ENCODE measurements at regions not wholly inside any gene's neighbourhood (a gene's known extent, or its start where the extent isn't known, plus 50 kb on each side); places are given as distances from the start of the nearest gene placed in this dataset.

- no peak for TF ChIP-seq CTCF (IDR thresholded peaks at IDR 0.05)
- Mint-ChIP-seq H3K9me3 (ENCODE audit: low read depth) (no peaks in the 10 kb centered on the region), H3K27ac (ENCODE audit: unreplicated experiment) (no peak overlapping the region), H3K27me3 (ENCODE audit: low read depth) (no peaks in the 10 kb centered on the region), H3K4me3 (ENCODE audit: unreplicated experiment) (no peak overlapping the region), H3K36me3 (ENCODE audit: low read depth) (no peaks in the 10 kb centered on the region), H3K4me1 (ENCODE audit: low read depth) (no peaks in the 10 kb centered on the region)
- no peak for DNase-seq (ENCODE audit: low spot score)
These were observed 386.2 kb upstream of the IZUMO3 start for GRCh38 chr9:24931894-24932293.

- Mint-ChIP-seq H3K9me3 (ENCODE audit: low read depth) (peaks cover 13% of the 10 kb centered on the region), H3K4me1 (ENCODE audit: low read depth) (no peaks in the 10 kb centered on the region), H3K36me3 (ENCODE audit: low read depth) (no peaks in the 10 kb centered on the region), H3K4me3 (ENCODE audit: unreplicated experiment) (no peak overlapping the region), H3K27ac (ENCODE audit: unreplicated experiment) (no peak overlapping the region), H3K27me3 (ENCODE audit: low read depth) (no peaks in the 10 kb centered on the region)
- DNase-seq (ENCODE audit: low spot score) = no peak
- TF ChIP-seq CTCF (IDR thresholded peaks at IDR 0.05) = no peak
These were observed 367.1 kb upstream of the IZUMO3 start for GRCh38 chr9:24912767-24913166.

- H3K36me3 Mint-ChIP-seq (ENCODE audit: low read depth) = no peaks in the 10 kb centered on the region
- H3K4me3 Mint-ChIP-seq (ENCODE audit: unreplicated experiment) = no peak overlapping the region
These were observed 355.6 kb upstream of the IZUMO3 start for GRCh38 chr9:24901319-24901718.

GRCh38 chr9:24900179-24900578, 354.5 kb upstream of the IZUMO3 start:
- no peak for TF ChIP-seq CTCF (IDR thresholded peaks at IDR 0.05)
- Mint-ChIP-seq H3K27me3 (ENCODE audit: low read depth) (no peaks in the 10 kb centered on the region), H3K4me3 (ENCODE audit: unreplicated experiment) (no peak overlapping the region), H3K27ac (ENCODE audit: unreplicated experiment) (no peak overlapping the region), H3K36me3 (ENCODE audit: low read depth) (no peaks in the 10 kb centered on the region), H3K9me3 (ENCODE audit: low read depth) (no peaks in the 10 kb centered on the region), H3K4me1 (ENCODE audit: low read depth) (no peaks in the 10 kb centered on the region)
- no peak for DNase-seq (ENCODE audit: low spot score)

More at GRCh38 chr9:24901319-24901718, 355.6 kb upstream of the IZUMO3 start:
- TF ChIP-seq CTCF (IDR thresholded peaks at IDR 0.05) = no peak
- Mint-ChIP-seq H3K4me1 (ENCODE audit: low read depth) (no peaks in the 10 kb centered on the region), H3K9me3 (ENCODE audit: low read depth) (no peaks in the 10 kb centered on the region), H3K27me3 (ENCODE audit: low read depth) (no peaks in the 10 kb centered on the region), H3K27ac (ENCODE audit: unreplicated experiment) (no peak overlapping the region)
- no peak for DNase-seq (ENCODE audit: low spot score)

GRCh38 chr9:24899463-24899862, 353.8 kb upstream of the IZUMO3 start:
- no peaks in the 10 kb centered on the region for H3K27me3 Mint-ChIP-seq (ENCODE audit: low read depth)
- H3K4me1 Mint-ChIP-seq (ENCODE audit: low read depth) = no peaks in the 10 kb centered on the region
- H3K9me3 Mint-ChIP-seq (ENCODE audit: low read depth) = no peaks in the 10 kb centered on the region
- no peak overlapping the region for H3K4me3 Mint-ChIP-seq (ENCODE audit: unreplicated experiment)
- no peaks in the 10 kb centered on the region for H3K36me3 Mint-ChIP-seq (ENCODE audit: low read depth)
- DNase-seq (ENCODE audit: low spot score) = no peak
- H3K27ac Mint-ChIP-seq (ENCODE audit: unreplicated experiment) = no peak overlapping the region
- TF ChIP-seq CTCF (IDR thresholded peaks at IDR 0.05) = no peak
